NCI-H146 treated with DMSO at 0.1 percent for 48 hours (cell line): ENCODE measurements at regions not wholly inside any gene's neighbourhood (a gene's known extent, or its start where the extent isn't known, plus 50 kb on each side); places are given as distances from the start of the nearest gene placed in this dataset.

Experiments
- DNase-seq: peaks from one replicate; lab custom pipeline; 2025; ENCODE audit not compliant: unreplicated experiment; lab: John Stamatoyannopoulos, UW

DNA sequence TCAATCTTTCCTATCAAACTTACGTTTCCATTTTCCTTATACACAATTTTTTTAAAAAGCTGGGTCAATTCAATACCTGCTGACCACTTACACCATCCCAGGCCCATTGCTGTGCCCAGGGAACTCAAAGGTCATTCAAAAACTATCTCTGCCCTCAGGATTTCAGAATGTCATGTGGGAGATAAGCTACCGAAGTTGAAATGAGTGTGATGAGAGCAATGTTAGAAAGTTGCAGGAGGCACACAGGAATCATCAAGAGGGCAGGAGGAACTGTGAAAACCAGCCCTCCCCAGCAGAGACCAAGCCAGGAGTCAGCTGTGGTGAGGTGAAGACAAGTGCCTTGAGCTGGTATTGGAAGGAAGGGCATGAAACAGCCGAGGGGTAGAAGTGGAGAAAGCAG lies 195.9 kb downstream of the HS3ST3A1 start:
- DNase-seq = no peak

DNA sequence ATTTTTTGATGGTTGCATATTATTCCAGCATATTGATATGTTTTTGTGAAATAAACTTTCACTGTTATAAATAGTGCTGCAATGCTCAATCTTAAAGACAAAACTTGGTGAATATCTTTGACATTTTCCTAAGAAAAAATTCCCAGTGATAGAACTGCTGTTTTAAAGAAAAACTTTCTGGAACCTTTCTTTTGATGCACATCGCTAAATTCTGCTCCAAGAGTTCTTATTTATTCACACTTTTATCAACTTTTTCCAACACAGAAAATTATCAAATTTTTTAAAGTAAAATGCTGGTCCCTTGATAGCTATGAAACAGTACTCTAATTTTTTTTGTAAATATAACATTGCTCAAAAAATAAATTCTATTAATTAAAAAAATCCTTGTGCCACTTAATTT lies 196.6 kb downstream of the HS3ST3A1 start:
- no peak for DNase-seq

DNA sequence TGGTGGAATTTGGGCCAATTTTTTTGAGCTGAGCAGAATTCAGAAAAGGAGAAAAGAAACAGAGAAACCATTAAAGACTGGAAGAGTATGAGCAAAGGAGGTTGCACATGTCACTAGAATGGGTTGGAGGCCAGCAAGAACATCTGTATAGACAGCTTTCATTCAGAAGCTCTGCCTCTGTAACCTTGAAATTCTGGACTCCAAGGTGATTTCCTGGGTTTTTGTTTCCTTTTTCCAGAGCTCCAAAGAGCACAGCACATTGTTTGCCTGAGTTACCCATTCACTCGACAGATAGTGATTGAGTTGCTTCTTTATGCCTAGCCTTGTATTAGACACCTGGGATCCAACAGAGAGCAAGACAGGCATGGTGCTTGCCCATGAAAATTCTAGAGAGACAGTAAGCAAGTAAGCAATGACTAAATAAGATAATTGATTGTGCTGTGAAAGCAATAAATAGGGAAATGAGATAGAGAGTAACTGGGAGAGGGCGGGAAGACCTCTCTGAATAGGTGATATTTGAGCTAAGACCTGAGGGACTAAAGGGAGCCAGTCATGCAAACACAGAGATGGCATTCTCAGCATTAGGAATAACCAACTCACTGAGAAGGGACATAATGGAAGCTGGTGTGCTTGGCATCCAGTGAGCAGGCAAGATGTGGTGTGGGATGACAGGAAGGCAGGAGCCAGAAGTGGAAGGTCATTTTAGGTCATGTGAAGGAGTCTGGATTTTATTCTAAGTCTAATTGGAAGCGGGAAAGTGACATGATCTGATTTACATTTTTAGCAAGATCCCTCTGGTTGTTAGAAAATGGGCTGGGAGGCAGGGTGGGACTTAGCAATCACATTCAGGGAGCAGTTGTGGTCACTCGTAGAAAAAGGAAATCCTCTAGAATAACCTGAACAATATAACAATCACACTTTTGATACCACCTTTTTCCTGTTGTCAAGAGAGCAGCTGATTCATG lies 197.5 kb downstream of the HS3ST3A1 start:
- DNase-seq = no peak

DNA sequence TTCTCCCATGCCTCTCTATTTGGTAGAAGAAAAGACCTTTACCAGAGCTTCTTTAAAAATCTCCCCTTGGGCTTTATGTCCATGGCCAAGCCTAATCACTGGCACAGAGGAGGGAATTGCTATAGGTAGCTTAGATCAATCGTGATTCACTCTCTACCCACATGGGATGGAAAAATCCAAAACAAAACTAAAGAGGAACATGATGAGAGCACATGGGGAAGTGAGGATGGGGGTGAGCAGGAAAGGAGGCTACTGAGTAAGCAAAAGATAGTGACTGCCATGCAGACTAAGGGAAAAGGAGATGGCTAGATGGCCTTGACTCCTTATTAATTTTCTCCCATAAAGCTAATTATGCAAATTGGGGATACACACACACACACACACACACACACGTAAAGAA lies 201.2 kb downstream of the HS3ST3A1 start:
- no peak for DNase-seq

DNA sequence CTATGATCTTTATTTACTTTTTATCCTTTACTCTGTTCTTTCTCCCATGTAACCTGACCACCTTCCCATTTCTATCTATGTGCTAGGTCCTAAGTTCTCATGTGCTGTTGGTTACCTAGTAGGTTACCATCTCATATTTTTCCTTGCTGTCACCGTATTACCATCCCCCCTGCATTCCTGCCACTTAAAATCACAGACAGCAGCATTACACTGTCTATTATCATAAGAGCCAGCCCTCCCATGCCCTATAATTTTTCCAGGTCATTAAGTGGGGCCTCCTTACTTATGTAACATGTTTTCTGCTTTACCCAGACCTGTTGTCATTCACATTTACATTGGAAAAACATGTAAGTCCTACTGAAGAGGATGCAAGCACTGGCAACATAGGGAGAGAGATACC lies 202.9 kb downstream of the HS3ST3A1 start:
- no peak for DNase-seq

DNA sequence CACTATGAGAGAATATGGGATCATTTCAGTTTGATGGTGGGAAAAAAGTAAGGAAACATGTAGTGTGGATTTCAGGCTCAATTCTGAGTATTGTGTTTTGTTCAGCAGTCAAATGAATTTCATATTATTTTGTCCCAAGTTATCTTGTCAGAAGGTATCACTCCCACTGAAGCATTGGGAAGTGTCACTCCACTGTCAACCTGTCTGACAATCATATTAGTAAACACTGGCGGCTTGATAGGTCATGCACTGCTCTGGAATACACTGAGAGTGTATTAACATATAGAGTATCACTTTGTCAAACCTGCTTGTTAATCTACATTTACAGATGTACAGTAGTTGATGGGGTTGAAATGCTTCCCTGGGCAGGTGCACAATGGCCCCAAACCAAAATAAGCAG lies 203.6 kb downstream of the HS3ST3A1 start:
- DNase-seq = no peak

DNA sequence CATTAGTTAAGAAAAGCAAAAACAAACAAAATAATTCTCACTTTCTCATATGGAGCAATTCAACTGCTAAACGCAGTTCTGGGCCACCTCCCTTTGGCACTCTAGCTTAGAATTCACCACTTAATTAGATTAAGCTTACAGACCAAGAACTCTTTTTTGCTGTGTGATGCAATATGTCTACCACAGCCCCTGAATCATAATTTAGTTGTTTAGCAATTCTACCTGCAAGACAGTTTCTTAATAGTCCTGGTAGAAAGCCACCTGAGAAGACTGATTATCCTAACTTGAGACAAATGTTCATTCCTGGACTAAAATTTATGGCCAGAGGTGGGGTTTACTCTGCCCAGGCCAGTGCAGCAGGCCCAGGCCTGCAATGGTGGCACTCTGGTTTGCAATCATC lies 205.9 kb downstream of the HS3ST3A1 start:
- no peak for DNase-seq

DNA sequence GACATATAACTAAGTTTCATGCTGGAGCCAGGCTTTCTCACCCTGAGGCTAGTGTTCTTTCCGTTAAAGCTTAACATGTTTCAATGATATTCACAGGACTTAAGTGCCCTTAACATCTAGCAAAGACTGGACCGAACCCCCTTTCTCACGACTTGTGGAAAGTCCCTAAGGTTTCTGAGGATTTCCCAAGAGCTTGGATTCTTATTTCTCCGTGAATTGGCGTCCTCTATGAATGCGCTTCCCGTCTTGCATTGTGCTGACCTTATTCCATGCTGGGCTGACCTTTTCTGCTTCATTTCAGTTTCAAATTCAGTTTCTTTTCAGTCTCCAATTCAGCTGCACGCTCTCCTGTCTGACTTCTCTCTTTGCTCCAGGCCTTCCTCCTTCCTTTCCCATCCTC lies 206.4 kb downstream of the HS3ST3A1 start:
- no peak for DNase-seq

DNA sequence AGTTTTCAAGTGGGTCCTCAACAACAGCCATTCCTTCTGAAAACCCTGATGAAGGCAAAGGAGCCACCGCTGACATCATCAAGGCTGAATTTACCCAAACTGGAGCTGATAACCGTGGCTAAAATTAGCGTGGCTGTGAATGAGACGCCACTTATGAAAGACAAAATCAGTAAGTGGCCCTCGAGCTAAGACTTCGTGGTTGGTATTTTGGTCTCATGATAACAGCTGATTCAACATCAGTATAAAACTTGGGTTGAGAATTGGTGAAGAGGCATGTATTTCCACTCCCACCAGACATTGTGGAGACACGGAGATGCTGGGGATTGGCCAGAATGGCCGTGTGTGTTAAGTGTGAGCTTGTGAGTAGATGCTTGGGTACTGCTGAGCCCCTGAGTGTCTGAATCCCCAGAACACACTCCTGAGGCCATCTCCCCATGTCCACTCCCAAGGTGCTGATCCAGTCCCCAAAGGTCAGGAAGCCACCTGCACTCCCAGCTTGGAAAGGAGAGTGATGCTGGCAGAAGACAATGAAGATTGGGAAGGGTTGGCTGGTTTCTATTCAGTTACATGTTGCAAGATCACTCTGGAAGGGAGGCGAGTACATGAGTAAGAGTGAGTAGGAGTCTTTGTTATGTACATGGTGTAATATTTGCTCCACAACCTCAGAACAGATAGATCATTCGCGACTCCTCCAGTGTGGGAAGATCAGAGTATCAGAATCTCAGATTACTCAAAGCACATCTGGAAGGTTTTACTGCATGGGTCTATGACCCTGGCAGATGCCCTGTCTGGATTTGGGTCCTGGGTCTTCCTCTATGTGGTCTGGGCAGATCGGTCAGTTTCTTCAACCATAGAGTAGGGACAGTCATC lies 207.7 kb downstream of the HS3ST3A1 start:
- no peak for DNase-seq

DNA sequence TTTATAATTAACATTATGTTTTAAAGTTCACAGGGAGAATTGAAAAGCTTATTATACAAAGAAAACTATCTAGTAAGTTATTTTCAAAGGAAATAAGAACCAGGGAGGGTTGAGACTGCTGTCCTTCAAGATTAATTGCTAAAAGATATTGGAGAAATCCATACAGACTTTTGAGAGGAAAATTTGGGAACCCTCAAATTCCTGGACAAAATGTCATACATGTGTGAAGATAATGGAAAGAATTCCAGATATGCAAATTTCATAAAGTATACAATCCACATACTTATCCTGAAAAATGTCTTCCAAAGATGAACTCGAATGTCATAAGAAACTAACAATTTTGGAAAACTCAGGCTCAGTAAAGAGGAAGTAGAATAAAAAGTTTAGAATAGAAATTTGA lies 213.8 kb downstream of the HS3ST3A1 start:
- no peak for DNase-seq

DNA sequence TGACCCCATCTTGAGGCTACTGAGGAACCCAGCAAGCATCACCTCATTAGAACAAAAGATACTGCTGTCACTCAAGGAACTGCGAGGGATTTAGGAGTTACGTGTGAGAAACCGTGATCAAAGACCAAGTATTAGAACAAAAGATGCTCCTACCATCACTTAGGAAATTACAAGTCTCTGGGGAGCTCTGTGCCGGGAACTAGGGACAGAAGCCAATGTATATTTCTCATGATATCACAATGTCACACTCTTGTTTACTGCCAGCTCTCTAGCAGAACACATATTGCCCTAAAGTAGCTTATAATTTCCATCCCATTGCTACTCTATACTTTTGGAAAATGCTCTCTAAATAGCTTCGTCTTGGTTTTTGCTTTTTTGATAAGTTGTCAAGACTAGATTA lies 214.5 kb downstream of the HS3ST3A1 start:
- no peak for DNase-seq

DNA sequence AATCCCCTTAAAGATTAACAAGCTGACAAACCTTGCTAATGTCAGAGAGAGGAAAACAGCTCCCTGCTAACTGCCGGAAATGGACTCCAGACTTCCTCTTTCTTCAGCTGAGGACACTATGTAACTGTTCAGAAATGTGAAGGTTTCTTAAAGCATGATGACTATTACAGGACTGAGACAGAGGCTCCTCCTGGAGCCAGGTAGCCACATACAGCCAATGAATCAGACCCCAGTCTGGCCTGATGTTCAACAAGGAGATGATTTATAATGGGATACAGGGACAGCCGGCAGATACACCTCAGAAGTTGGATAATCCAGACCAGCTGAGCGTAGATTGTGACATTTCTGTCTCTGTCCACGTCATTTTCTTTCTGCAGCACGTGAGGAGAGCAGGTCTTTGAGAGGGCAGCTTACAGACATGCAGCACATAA lies 216.2 kb downstream of the HS3ST3A1 start:
- no peak for DNase-seq

DNA sequence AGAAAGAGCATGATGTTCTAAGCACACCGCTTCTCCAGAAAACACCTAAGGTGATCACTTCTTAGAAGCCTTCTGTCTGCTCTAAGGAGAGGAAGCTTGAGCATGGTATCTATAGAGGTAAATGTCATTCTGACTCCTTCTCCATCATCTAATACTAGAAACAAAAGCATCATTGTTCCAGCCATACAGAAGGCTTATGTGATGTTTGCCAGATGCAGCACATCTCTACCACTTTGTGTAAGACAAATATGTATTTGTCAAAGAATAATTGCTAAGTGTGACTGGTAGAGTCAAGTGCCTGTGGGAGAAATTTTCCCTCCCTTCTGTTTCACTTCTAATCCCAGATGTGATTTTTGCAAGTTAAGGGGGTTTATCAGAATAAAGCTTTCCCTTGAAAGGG lies 217.1 kb downstream of the HS3ST3A1 start:
- no peak for DNase-seq

DNA sequence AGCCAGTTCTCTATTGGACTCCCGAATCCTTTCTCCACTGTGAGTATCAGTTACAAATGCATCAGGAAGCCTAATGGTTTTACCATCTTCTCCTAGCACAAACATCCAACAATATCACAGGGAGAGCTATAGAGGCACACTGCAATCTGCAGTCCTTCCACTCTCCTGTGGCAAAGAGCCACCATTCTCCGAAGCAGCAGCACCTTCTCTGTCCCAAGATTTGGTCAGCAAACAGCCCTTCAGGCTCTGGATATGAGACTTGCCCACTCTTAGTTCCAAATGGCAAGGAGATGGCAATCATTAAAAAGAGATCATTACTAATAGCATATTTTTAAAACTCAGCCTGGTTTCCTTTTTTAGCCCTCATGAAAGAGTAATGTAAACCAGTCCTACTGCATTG lies 223.4 kb downstream of the HS3ST3A1 start:
- no peak for DNase-seq

DNA sequence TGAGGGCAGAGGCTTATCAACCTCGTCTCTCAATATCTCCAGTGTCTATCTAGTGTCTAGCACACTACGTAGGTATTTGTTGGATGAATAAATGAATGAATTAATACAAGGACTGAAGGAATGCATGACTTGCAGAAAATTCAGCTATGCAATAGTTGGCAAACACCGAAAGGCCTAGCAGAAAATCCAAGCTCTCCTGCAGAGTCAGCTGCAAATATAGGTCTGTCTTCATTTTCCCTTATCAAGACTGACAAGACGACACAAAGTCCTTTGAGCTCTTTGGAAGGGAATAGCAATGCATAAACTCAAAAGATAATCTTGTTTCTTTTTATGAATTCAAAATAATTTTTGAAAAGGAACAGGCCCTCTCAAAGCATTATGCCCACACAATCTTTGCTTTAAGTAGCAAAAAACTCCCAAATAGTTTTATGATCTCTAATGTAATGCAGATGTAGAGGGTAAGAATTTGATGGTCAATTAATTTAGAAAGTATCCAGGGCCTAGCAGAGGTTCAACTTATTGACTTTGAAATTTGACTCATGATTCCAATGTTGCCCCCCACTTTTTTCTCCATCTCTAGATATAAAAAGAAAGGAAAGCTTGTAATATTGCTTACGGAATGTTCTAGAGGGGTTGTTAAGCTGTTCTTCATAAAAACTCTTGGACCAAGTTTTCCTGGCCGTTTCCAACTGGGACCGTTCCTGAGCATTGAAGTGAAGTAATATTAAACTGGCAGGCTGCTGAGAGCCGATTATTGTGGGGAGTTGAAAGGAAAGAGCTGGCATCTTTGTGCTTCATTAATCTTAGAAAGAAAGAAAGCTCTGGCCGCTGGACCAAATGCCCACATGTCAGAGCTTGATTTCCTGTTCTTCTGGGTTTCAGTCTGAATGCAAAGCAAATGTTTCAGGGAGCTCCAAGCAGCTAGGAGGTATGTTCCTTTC lies 227.3 kb downstream of the HS3ST3A1 start:
- no peak for DNase-seq

DNA sequence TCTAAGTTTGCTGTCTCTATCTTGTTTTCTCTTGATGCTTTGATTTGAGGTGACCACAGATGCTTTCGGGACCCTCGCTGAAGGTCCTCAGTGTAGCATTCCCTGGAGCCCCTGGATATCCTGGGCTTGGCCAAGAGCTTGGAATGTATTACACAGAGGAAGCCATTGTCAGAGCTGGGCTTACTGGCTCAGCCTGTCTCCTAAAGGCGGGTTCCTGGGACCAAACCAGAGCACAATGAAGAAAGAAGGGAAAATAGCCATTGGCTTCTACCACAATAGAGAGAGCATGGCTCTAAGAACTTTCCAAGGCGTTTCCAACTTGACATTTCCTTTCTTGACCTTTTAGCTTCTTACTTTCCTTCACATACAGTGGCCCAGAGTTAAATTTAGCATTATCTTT lies 229.3 kb downstream of the HS3ST3A1 start:
- DNase-seq = no peak

DNA sequence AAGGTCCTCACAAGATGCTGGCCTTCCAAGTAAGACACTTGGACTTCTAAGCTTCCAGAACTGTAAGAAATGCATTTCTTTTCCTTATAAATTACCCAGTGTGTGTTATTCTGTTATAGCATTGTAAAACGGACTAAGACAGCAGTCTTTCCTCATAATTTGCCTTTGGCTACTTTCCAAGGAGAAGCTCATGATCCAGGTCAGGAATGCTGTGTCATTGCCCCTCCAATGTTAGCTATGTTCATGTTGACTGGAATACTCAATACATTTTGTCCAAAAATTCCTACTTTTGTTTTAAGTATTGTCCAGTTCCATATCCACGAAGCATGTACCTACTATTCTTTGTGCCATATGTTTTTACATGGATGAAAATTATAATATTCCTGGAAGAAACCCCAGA lies 234.6 kb downstream of the HS3ST3A1 start:
- no peak for DNase-seq

DNA sequence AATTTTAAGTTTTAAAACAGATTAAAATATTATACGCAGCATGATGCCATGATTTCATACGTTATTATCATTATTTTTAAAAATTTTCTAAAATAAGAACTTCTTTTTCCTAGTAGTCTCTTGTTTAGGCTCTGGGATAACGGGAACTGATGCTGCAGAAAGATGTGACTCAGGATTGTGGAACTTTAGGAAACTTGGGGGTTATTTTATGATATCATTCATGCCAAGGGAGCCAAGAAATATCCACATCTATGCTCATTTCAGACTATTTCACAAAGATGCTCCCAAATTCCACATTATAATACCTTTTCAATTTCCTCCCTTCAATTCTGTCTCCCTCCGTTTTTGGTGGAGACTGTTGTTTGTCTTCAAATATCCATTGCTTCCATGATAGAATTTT lies 236.4 kb downstream of the HS3ST3A1 start:
- DNase-seq = no peak

DNA sequence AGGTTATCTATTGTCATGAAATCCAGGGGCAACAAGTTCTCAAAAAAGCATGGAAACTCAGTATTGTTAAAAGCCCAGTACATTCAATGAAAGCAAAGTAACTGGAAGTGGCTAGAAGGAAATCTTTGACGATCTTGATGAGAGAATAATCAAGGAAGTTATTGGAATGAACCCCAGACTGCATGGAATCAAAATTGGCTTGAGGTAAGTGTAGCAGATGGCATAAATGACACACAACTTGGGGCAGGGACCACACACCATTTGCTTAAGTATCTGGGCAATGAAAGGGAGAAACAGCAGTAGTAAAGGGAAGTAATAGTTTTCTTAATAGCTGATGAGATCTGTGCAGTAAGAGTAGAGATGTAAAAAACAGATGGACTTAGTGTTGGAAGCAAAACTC lies 238.0 kb downstream of the HS3ST3A1 start:
- DNase-seq = no peak

DNA sequence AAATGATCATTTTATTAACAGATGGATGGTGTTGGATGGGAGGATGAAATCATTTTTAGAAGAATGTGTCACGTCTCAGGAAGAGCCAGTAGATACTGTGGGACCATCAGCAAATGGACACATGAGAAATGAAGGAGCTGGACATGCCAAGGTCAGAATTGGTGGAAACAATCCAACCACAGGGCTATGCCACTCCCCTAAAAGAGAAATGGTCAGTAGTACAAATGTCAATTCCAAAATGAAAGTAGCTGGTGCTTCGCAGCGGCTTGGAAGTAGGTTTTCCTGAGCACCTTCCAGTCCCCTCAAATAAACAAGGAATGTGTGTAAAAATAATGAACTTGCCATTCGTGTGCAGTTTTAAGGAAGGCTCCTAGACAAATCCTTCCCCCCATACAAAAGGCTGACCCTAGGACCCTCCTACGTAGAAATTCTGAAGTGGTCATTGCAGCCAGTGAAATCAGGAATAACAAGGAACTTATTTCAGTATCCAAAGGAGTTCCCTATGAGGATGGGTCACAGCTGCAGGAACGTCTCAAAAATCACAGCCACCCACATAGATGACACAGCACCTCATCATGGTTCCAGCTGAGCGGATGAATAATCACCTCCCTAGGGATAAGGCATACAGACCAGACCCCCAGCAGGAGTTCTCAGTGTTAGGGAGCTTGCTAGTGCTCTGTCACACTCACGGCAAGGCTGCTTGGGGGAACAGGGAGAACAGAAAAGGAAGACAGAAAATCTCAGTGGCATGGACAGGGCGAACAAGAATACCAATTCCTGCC lies 239.2 kb downstream of the HS3ST3A1 start:
- DNase-seq = no peak
